SK-N-SH (cell line): ENCODE measurements at regions not wholly inside any gene's neighbourhood (a gene's known extent, or its start where the extent isn't known, plus 50 kb on each side); places are given as distances from the start of the nearest gene placed in this dataset.

Source experiments
- CTCF ChIA-PET: fragments of 300-600, 350-600 bp; formaldehyde crosslinking; extraction: SDS; loops from one replicate; lab custom pipeline; 2021; lab: Yijun Ruan, JAX
- POLR2A ChIA-PET: fragments of 350-600 bp; sonication (Branson Sonifier 250); formaldehyde crosslinking; extraction: SDS; loops from one replicate; lab custom pipeline; 2020; ENCODE audit warnings: antibody characterized with exemption, inconsistent platforms; lab: Yijun Ruan, JAX
- DNase-seq: peaks from one replicate; pipeline ENCODE4 v3.0.0; 2012
- H2AFZ ChIP-seq: fragments of 200-600 bp; sonication (generic); 2 replicates; pipeline ENCODE4 v1.8.1; 2016; ENCODE audit warnings: antibody characterized with exemption, mild to moderate bottlenecking, low read depth
- H3F3A ChIP-seq: fragments of 200-600 bp; sonication (generic); replicated peaks from 2 replicates; pipeline ENCODE3; 2016; ENCODE audit warnings: antibody characterized with exemption, mild to moderate bottlenecking; ENCODE audit not compliant: insufficient read depth
- H3K27ac ChIP-seq, 2 experiments: fragments of 200-500 bp in 1 of 2; fragments of 200-600 bp in 1 of 2; sonication (Bioruptor generic) in 1 of 2; sonication (generic), shearing (Covaris generic) in 1 of 2; 2 replicates each; pipeline versions ENCODE4 v1.5.1 to v1.6.1; 2014 to 2016; ENCODE audit warnings: low read depth in 2 of 2, inconsistent platforms in 1 of 2, low read length in 1 of 2, mild to moderate bottlenecking in 1 of 2, mixed read lengths in 1 of 2
- H3K27me3 ChIP-seq: fragments of 200-600 bp; sonication (generic), shearing (Covaris generic); 2 replicates; pipeline ENCODE4 v1.6.1; 2016; ENCODE audit warnings: mixed run types; ENCODE audit not compliant: insufficient read depth
- H3K36me3 ChIP-seq, 2 experiments: fragments of 200-500 bp in 1 of 2; fragments of 200-600 bp in 1 of 2; sonication (Bioruptor generic) in 1 of 2; sonication (generic) in 1 of 2; replicated peaks in 1 of 2; 2 replicates each; pipeline versions ENCODE3 to v1.5.1; 2014 to 2016; ENCODE audit warnings: low read length in 1 of 2, mild to moderate bottlenecking in 1 of 2; ENCODE audit not compliant: insufficient read depth in 2 of 2, control insufficient read depth in 1 of 2
- H3K4me1 ChIP-seq, 2 experiments: fragments of 200-500 bp in 1 of 2; fragments of 200-600 bp in 1 of 2; sonication (Bioruptor generic) in 1 of 2; sonication (generic), shearing (Covaris generic) in 1 of 2; 2 replicates each; pipeline versions ENCODE4 v1.5.1 to v1.6.1; 2014 to 2016; ENCODE audit warnings: low read depth in 1 of 2, low read length in 1 of 2, mixed run types in 1 of 2; ENCODE audit not compliant: insufficient read depth in 2 of 2, control insufficient read depth in 1 of 2
- H3K4me2 ChIP-seq: fragments of 200-600 bp; sonication (generic), shearing (Covaris generic); 2 replicates; pipeline ENCODE4 v1.6.1; 2017; ENCODE audit warnings: mixed run types
- H3K4me3 ChIP-seq, 2 experiments: fragments of 200-500 bp in 1 of 2; fragments of 200-600 bp in 1 of 2; sonication (Bioruptor generic) in 1 of 2; sonication (generic), shearing (Covaris generic) in 1 of 2; 2 replicates each; pipeline versions ENCODE4 v1.5.1 to v1.8.1; 2014 to 2016; ENCODE audit warnings: low read depth in 2 of 2, inconsistent platforms in 1 of 2, low read length in 1 of 2, mild to moderate bottlenecking in 1 of 2, mixed read lengths in 1 of 2, moderate library complexity in 1 of 2
- H3K79me2 ChIP-seq: fragments of 200-600 bp; sonication (generic); 2 replicates; pipeline ENCODE4 v1.8.1; 2017; ENCODE audit warnings: mild to moderate bottlenecking; ENCODE audit not compliant: insufficient read depth
- H3K9ac ChIP-seq: fragments of 200-600 bp; sonication (generic); 2 replicates; pipeline ENCODE4 v1.6.1; 2017; ENCODE audit warnings: mixed run types
- H3K9me2 ChIP-seq: fragments of 200-600 bp; sonication (generic); 2 replicates; pipeline ENCODE4 v1.6.1; 2017; ENCODE audit warnings: mixed run types
- H3K9me3 ChIP-seq: fragments of 200-600 bp; sonication (generic); 2 replicates; pipeline ENCODE4 v1.6.1; 2017; ENCODE audit warnings: mixed run types, mild to moderate bottlenecking, moderate library complexity
- H4K20me1 ChIP-seq: fragments of 200-600 bp; sonication (generic); 2 replicates; pipeline ENCODE4 v1.6.1; 2017; ENCODE audit warnings: mild to moderate bottlenecking, mixed run types; ENCODE audit not compliant: insufficient read depth
- CTCF ChIP-seq: fragments of 200-600 bp; sonication (generic); IDR thresholded peaks from 2 replicates; pipeline ENCODE4 v1.6.1; 2017; ENCODE audit warnings: antibody characterized with exemption, mild to moderate bottlenecking, moderate library complexity
- FOSL2 ChIP-seq: IDR thresholded peaks from 2 replicates; pipeline ENCODE4 v1.4.0; 2012; ENCODE audit warnings: low read depth, mild to moderate bottlenecking, moderate library complexity, borderline replicate concordance
- FOXJ3 ChIP-seq: sonication (generic); formaldehyde crosslinking; IDR thresholded peaks from 2 replicates; pipeline ENCODE4 v1.5.1; 2020; ENCODE audit warnings: mild to moderate bottlenecking, missing genetic modification reagents
- GABPA ChIP-seq: IDR thresholded peaks from 2 replicates; pipeline ENCODE4 v1.4.0; 2012; ENCODE audit warnings: low read depth, mild to moderate bottlenecking
- MAX ChIP-seq: IDR thresholded peaks from 2 replicates; pipeline ENCODE4 v1.4.0; 2012; ENCODE audit warnings: low read depth
- MEF2A ChIP-seq: IDR thresholded peaks from 2 replicates; pipeline ENCODE4 v1.4.0; 2012; ENCODE audit warnings: low read depth, borderline replicate concordance
- MXI1 ChIP-seq: IDR thresholded peaks from 2 replicates; pipeline ENCODE4 v1.6.1; 2012; ENCODE audit warnings: mild to moderate bottlenecking, low read depth, low read length, improper control_type of control experiment
- NRF1 ChIP-seq: IDR thresholded peaks from 2 replicates; pipeline ENCODE4 v1.6.1; 2012; ENCODE audit warnings: low read depth, mild to moderate bottlenecking, low read length
- RAD21 ChIP-seq: IDR thresholded peaks from 2 replicates; pipeline ENCODE4 v1.6.1; 2012; ENCODE audit warnings: mild to moderate bottlenecking, low read length
- SIN3A ChIP-seq: IDR thresholded peaks from 2 replicates; pipeline ENCODE4 v1.6.1; 2012; ENCODE audit warnings: low read depth, mild to moderate bottlenecking, low read length, moderate library complexity, borderline replicate concordance
- SMC3 ChIP-seq: IDR thresholded peaks from 2 replicates; pipeline ENCODE4 v1.6.1; 2012; ENCODE audit warnings: low read depth, low read length, improper control_type of control experiment
- TAF1 ChIP-seq: IDR thresholded peaks from 2 replicates; pipeline ENCODE4 v1.6.1; 2012; ENCODE audit warnings: low read depth, mild to moderate bottlenecking, low read length, moderate library complexity, borderline replicate concordance
- TEAD4 ChIP-seq: IDR thresholded peaks from 2 replicates; pipeline ENCODE4 v1.4.0; 2012; ENCODE audit warnings: mild to moderate bottlenecking, borderline replicate concordance; ENCODE audit not compliant: insufficient read depth
- WGBS: methylation state at CpG from one replicate; pipeline ENCODE4 v1.1.6; 2017; ENCODE audit warnings: low lambda C conversion rate; 5-methylcytosine and 5-hydroxymethylcytosine counted together
- TF ChIP-seq, protein P1 (sequence below): IDR thresholded peaks from 2 replicates; pipeline ENCODE4 v1.4.0; 2012; ENCODE audit warnings: low read depth, borderline replicate concordance
- TF ChIP-seq, protein P2 (sequence below): IDR thresholded peaks from 2 replicates; pipeline ENCODE4 v1.6.1; 2012; ENCODE audit warnings: mild to moderate bottlenecking, low read depth, low read length, moderate library complexity
- TF ChIP-seq, protein P3 (sequence below): fragments of 150-350 bp; IDR thresholded peaks from 2 replicates; pipeline ENCODE4 v1.6.1; 2016; ENCODE audit warnings: mild to moderate bottlenecking, low read depth, low read length

DNA sequence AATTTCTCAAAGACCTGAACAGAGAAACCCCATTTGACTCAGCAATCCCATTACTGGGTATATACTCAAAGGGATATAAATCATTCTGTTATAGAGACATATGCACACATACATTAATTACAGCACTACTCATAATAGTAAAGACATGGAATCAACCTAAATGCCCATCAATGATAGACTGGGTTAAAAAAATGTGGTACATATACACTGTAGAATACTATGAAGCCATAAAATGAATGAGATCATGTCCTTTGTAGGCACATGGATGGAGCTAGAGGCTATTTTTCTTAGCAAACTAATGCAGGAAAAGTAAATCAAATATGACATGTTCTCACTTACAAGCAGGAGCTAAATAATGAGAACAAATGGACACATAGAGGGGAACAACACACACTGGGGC lies 303.8 kb downstream of the BTG1 start:
- H3K9me2 ChIP-seq, result no peaks in the 10 kb centered on the region
- POLR2A ChIA-PET, result no interaction called here
- CTCF ChIA-PET, result interaction anchor here (0.8 to 0.9 kb wide), 2 partner anchors 11 to 30 kb away, joined by 3 to 4 read pairs; no protein-coding TSS in a partner anchor
- DNase-seq, result no peak
- H4K20me1 ChIP-seq, result no peaks in the 10 kb centered on the region
- TF ChIP-seq, protein P1, sequence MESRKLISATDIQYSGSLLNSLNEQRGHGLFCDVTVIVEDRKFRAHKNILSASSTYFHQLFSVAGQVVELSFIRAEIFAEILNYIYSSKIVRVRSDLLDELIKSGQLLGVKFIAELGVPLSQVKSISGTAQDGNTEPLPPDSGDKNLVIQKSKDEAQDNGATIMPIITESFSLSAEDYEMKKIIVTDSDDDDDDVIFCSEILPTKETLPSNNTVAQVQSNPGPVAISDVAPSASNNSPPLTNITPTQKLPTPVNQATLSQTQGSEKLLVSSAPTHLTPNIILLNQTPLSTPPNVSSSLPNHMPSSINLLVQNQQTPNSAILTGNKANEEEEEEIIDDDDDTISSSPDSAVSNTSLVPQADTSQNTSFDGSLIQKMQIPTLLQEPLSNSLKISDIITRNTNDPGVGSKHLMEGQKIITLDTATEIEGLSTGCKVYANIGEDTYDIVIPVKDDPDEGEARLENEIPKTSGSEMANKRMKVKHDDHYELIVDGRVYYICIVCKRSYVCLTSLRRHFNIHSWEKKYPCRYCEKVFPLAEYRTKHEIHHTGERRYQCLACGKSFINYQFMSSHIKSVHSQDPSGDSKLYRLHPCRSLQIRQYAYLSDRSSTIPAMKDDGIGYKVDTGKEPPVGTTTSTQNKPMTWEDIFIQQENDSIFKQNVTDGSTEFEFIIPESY, result no peak
- TF ChIP-seq SMC3, result no peak
- TF ChIP-seq TAF1, result no peak
- no peak for TF ChIP-seq RAD21
- no peak for TF ChIP-seq MAX
- no peak for TF ChIP-seq GABPA
- TF ChIP-seq CTCF, result no peak
- TF ChIP-seq, protein P2, sequence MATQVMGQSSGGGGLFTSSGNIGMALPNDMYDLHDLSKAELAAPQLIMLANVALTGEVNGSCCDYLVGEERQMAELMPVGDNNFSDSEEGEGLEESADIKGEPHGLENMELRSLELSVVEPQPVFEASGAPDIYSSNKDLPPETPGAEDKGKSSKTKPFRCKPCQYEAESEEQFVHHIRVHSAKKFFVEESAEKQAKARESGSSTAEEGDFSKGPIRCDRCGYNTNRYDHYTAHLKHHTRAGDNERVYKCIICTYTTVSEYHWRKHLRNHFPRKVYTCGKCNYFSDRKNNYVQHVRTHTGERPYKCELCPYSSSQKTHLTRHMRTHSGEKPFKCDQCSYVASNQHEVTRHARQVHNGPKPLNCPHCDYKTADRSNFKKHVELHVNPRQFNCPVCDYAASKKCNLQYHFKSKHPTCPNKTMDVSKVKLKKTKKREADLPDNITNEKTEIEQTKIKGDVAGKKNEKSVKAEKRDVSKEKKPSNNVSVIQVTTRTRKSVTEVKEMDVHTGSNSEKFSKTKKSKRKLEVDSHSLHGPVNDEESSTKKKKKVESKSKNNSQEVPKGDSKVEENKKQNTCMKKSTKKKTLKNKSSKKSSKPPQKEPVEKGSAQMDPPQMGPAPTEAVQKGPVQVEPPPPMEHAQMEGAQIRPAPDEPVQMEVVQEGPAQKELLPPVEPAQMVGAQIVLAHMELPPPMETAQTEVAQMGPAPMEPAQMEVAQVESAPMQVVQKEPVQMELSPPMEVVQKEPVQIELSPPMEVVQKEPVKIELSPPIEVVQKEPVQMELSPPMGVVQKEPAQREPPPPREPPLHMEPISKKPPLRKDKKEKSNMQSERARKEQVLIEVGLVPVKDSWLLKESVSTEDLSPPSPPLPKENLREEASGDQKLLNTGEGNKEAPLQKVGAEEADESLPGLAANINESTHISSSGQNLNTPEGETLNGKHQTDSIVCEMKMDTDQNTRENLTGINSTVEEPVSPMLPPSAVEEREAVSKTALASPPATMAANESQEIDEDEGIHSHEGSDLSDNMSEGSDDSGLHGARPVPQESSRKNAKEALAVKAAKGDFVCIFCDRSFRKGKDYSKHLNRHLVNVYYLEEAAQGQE, result no peak
- H3K36me3 ChIP-seq, result no peaks in the 10 kb centered on the region
- no peak overlapping the region for H3K9ac ChIP-seq
- H3K4me2 ChIP-seq, result no peak overlapping the region
- H3K9me3 ChIP-seq, result no peaks in the 10 kb centered on the region
- no peaks in the 10 kb centered on the region for H3K4me1 ChIP-seq
- no peaks in the 10 kb centered on the region for H3K79me2 ChIP-seq
- no peaks in the 10 kb centered on the region for H3K27me3 ChIP-seq
- no peak overlapping the region for H2AFZ ChIP-seq
- no peak overlapping the region for H3K4me3 ChIP-seq
- H3K27ac ChIP-seq, result no peak overlapping the region
- no peaks in the 10 kb centered on the region for H3F3A ChIP-seq

- Histone ChIP-seq H3K4me1 (no peaks in the 10 kb centered on the region), H3K79me2 (no peaks in the 10 kb centered on the region), H3K27me3 (no peaks in the 10 kb centered on the region), H3K9me2 (no peaks in the 10 kb centered on the region), H4K20me1 (no peaks in the 10 kb centered on the region), H3K4me2 (no peak overlapping the region), H3K4me3 (no peak overlapping the region), H3K9me3 (no peaks in the 10 kb centered on the region), H2AFZ (no peak overlapping the region), H3F3A (no peaks in the 10 kb centered on the region), H3K36me3 (no peaks in the 10 kb centered on the region), H3K9ac (no peak overlapping the region), H3K27ac (no peak overlapping the region)
- CTCF ChIA-PET, result no interaction called here
- TF ChIP-seq TAF1, result no peak
- no peak for TF ChIP-seq TEAD4
- TF ChIP-seq RAD21, result no peak
- TF ChIP-seq MXI1, result no peak
- no peak for TF ChIP-seq FOSL2
- TF ChIP-seq, protein P3, sequence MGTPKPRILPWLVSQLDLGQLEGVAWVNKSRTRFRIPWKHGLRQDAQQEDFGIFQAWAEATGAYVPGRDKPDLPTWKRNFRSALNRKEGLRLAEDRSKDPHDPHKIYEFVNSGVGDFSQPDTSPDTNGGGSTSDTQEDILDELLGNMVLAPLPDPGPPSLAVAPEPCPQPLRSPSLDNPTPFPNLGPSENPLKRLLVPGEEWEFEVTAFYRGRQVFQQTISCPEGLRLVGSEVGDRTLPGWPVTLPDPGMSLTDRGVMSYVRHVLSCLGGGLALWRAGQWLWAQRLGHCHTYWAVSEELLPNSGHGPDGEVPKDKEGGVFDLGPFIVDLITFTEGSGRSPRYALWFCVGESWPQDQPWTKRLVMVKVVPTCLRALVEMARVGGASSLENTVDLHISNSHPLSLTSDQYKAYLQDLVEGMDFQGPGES, result no peak
- no peak for TF ChIP-seq NRF1
- TF ChIP-seq GABPA, result no peak
- TF ChIP-seq FOXJ3, result no peak
- no peak for TF ChIP-seq SIN3A
- no peak for TF ChIP-seq MEF2A
- WGBS, result 61% methylated on average over 1 of the region's 1 CpG
- DNase-seq, result no peak
- POLR2A ChIA-PET, result no interaction called here
Measured at GRCh38 chr12:91836696-91837095, 308.9 kb downstream of the BTG1 start.
